ENCODE measurements at regions not wholly inside any gene's neighbourhood (a gene's known extent, or its start where the extent isn't known, plus 50 kb on each side); places are given as distances from the start of the nearest gene placed in this dataset.
A peak's percentile ranks its signal among the peaks of the same experiment; 100 is the strongest.

DNA sequence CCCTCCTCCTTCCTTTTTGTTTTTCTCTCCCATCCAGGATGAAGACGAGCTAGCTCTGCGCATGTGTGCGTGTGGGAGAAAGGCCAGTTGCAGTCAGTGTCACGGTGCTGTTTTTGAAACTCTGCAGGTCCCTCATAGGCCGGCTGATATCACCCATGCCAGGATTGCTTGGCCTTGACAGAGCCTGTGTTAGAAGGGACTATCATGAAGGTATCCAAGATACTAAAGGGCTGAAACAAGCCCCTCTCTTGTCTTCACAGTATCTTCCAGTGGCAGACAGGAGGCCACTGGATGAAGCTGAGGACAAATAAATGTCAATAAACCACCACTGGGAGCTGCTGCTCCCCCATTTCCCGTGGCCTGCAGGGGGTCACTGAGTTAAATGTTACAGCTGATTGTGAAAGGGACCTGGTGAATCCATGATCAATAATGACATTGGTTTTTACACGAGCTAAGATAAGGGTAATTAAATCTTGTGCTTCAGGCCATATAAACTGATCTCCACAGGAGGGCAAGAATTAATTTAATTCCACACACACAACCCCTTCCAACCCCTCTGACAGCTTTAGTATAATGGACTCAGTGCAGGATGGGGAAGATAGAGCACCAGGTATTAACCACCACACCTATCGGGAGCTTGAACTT is 64.6 kb upstream of the TARBP1 start:
- Histone ChIP-seq H3K27me3 (replicated peaks; ENCODE audit: insufficient read depth) (no peaks in the 10 kb centered on the region), H3K4me3 (no peak overlapping the region), H3K9me3 (no peaks in the 10 kb centered on the region), H3K4me1 (replicated peaks) (peaks cover 14% of the 10 kb centered on the region), H3K27ac (peak overlapping the region; percentile 82 to 91), H3K36me3 (no peaks in the 10 kb centered on the region)
- intact Hi-C loops (cut with DNase I) = no loop called here
- TF ChIP-seq POLR2AphosphoS5 (IDR thresholded peaks at IDR 0.05) (peak; percentile 5), POLR2A (IDR thresholded peaks at IDR 0.05) (no peak)
- no peak for DNase-seq (ENCODE audit: low spot score)
- 56% methylated on average over 8 of the region's 8 CpGs for WGBS

DNA sequence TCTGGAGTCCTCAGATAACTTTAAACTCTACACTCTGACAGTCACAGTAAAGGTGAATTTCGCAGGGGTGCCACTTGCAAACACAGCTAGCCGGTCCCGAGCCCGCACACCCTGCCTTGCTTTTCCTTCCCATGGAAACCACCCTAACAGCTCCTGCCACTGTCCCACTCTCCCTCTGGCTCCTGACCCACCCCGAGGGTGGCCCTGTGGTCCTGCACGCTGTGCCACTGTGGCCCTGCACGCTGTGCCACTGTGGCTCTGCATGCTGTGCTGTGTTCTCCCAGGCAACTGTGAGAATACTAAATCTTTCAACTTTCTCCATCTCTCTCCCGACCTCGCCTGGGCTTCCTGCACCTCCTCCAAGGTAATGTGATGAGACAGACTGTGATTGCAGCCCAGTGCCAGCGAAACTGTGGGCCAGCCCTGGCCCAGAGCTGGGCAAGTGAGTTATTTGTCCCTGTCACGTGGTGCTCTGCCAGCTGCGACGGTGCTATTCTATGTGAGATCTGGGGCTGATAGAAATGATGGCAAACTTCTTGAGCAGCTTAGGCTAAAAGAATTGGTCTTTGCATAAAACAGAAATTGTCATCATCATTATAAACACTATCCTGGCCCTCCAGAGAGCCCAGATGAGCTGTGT is 63.4 kb upstream of the TARBP1 start:
- no peaks in the 10 kb centered on the region for H3K9me3 ChIP-seq
- TF ChIP-seq, protein P1, sequence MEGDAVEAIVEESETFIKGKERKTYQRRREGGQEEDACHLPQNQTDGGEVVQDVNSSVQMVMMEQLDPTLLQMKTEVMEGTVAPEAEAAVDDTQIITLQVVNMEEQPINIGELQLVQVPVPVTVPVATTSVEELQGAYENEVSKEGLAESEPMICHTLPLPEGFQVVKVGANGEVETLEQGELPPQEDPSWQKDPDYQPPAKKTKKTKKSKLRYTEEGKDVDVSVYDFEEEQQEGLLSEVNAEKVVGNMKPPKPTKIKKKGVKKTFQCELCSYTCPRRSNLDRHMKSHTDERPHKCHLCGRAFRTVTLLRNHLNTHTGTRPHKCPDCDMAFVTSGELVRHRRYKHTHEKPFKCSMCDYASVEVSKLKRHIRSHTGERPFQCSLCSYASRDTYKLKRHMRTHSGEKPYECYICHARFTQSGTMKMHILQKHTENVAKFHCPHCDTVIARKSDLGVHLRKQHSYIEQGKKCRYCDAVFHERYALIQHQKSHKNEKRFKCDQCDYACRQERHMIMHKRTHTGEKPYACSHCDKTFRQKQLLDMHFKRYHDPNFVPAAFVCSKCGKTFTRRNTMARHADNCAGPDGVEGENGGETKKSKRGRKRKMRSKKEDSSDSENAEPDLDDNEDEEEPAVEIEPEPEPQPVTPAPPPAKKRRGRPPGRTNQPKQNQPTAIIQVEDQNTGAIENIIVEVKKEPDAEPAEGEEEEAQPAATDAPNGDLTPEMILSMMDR (IDR thresholded peaks at IDR 0.05) = no peak
- TF ChIP-seq POLR2AphosphoS5 (IDR thresholded peaks at IDR 0.05) = peak; percentile 72
- no peaks in the 10 kb centered on the region for H3K36me3 ChIP-seq
- no peaks in the 10 kb centered on the region for H3K27me3 ChIP-seq (replicated peaks; ENCODE audit: insufficient read depth)
- intact Hi-C loops (cut with DNase I) = no loop called here
- no peak for DNase-seq (ENCODE audit: low spot score)
- peak overlapping the region; percentile 82 to 91 for H3K27ac ChIP-seq
- WGBS = 74% methylated on average over 13 of the region's 13 CpGs
- no peak overlapping the region for H3K4me3 ChIP-seq
- peaks cover 14% of the 10 kb centered on the region for H3K4me1 ChIP-seq (replicated peaks)

DNA sequence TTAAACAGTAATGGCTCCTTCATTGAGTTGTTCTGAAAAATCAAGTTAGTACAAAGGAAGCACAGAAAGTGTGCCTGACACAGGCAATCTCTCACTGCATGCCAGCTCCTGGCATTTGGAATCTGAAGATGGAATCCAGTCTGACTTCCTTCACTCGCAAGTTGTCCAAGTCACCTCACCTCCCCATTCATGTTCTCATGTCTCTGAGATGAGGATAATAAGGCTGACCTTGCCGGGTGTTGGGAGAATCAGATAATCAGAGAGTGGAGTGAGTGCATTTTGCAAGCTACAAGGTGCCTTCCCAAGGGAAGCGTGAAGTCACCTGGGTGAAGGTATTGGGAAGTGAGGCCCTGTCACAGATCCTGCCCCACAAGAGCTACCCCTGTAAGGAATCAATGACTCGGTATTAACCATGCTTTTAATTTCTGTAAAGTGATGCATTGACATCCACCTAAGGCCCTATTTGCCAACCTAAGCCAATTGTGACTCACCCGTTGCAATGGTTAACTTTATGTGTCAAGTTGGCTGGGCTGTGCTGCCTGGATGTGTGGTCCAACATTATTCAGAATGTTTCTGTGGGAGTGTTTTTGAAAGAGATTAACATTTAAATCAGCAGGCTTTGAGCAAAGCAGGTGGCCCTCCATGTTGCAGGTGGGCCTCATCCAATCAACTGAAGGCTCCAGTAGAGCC is 62.5 kb upstream of the TARBP1 start:
- Histone ChIP-seq H3K4me3 (no peak overlapping the region), H3K27me3 (replicated peaks; ENCODE audit: insufficient read depth) (no peaks in the 10 kb centered on the region), H3K27ac (peak overlapping the region; percentile 82 to 91), H3K9me3 (no peaks in the 10 kb centered on the region), H3K4me1 (replicated peaks) (peaks cover 21% of the 10 kb centered on the region), H3K36me3 (no peaks in the 10 kb centered on the region)
- TF ChIP-seq POLR2A (IDR thresholded peaks at IDR 0.05) (no peak), POLR2AphosphoS5 (IDR thresholded peaks at IDR 0.05) (no peak)
- TF ChIP-seq, protein P1 (IDR thresholded peaks at IDR 0.05) = no peak
- intact Hi-C loops (cut with DNase I) = no loop called here
- no peak for DNase-seq (ENCODE audit: low spot score)
- 72% methylated on average over 5 of the region's 5 CpGs for WGBS

DNA sequence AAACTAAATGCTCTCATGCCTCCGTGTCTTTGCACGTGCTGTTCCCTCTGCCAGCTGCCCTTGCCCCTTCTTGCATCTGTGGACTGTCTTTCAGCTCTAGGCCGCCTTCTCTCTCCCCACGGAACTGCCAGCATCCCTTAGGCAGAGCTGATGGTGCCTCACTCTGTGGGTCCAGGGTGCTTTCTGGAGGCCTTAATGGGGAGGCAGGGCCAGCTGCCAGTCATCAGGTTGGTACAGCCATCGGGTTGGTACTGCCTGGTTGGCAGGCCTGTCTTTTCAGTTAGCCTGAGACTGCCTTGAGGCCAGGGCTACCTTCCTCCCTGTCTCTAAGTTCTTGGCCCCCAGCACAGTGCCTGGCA is 61.4 kb upstream of the TARBP1 start:
- Histone ChIP-seq H3K27ac (peak overlapping the region; percentile 99 to 100), H3K4me1 (replicated peaks) (peaks cover 31% of the 10 kb centered on the region)
- DNase-seq (ENCODE audit: low spot score) = no peak

More for the DNA sequence above, 61.4 kb upstream of the TARBP1 start:
- 77% methylated on average over 5 of the region's 5 CpGs for WGBS
- no peak overlapping the region for H3K4me3 ChIP-seq
- H3K9me3 ChIP-seq = no peaks in the 10 kb centered on the region
- intact Hi-C loops (cut with DNase I) = no loop called here
- no peaks in the 10 kb centered on the region for H3K36me3 ChIP-seq
- TF ChIP-seq POLR2AphosphoS5 (IDR thresholded peaks at IDR 0.05) (no peak), POLR2A (IDR thresholded peaks at IDR 0.05) (no peak)
- TF ChIP-seq, protein P1 (IDR thresholded peaks at IDR 0.05) = no peak
- H3K27me3 ChIP-seq (replicated peaks; ENCODE audit: insufficient read depth) = no peaks in the 10 kb centered on the region

Data from prostate gland (tissue), 2 donors.